Right lobe of liver (tissue), 6 donors: ENCODE measurements at regions not wholly inside any gene's neighbourhood (a gene's known extent, or its start where the extent isn't known, plus 50 kb on each side); places are given as distances from the start of the nearest gene placed in this dataset.
"Not testable (repeated sequence)": the region's sequence is repeated elsewhere in the genome, so short reads cannot be mapped to it uniquely, and the experiment has no call there.

Experiments
- ATAC-seq, 4 donors: fragments of 200-7000 bp; cut with Tn5 transposase; one replicate each; pipeline ENCODE4 v1.9.1; 2020; ENCODE audit warnings: mild to moderate bottlenecking in 4 of 4, moderate library complexity in 4 of 4
- DNase-seq, 3 donors: peaks; one replicate each; pipeline ENCODE4 v3.0.0-alpha.2; 2020
- H3K27ac ChIP-seq, 3 donors: fragments of 200-600 bp; one replicate each; pipeline ENCODE4 v1.8.0; 2022
- H3K27me3 ChIP-seq, 2 donors: fragments of 200-600 bp; one replicate each; pipeline ENCODE4 v1.8.0; 2022
- H3K36me3 ChIP-seq, 4 donors: fragments of 200-600 bp; sonication (generic) in 1 of 4; one replicate each; pipeline versions ENCODE4 v1.5.1 to v1.8.0; 2017 to 2022; ENCODE audit warnings: control low read depth in 1 of 4
- H3K4me1 ChIP-seq, 4 donors: fragments of 200-600 bp; sonication (generic) in 1 of 4; one replicate each; pipeline versions ENCODE4 v1.5.1 to v1.8.0; 2017 to 2022; ENCODE audit warnings: control low read depth in 1 of 4
- H3K4me3 ChIP-seq, 3 donors: fragments of 200-600 bp; one replicate each; pipeline ENCODE4 v1.8.0; 2022
- H3K9me3 ChIP-seq, 4 donors: fragments of 200-600 bp; sonication (generic) in 1 of 4; one replicate each; pipeline versions ENCODE4 v1.5.1 to v1.8.0; 2017 to 2022; ENCODE audit warnings: control low read depth in 1 of 4
- POLR2A ChIP-seq: fragments of 450-650 bp; IDR thresholded peaks from one replicate; pipeline ENCODE4 v1.6.1; 2017; ENCODE audit warnings: antibody characterized with exemption, mild to moderate bottlenecking
- WGBS: methylation state at CpG from one replicate; pipeline ENCODE4 v1.1.6; 2018; ENCODE audit warnings: low coverage, low lambda C conversion rate; ENCODE audit not compliant: insufficient coverage; ENCODE audit errors: missing lambda C conversion rate; 5-methylcytosine and 5-hydroxymethylcytosine counted together
- intact Hi-C, 2 donors: fragments of 100-400 bp; cut with DNase I; formaldehyde crosslinking; loops; one replicate each; pipeline versions ENCODE4 v1.11.2 to v1.14.1; 2022
- TF ChIP-seq, protein P1 (sequence below), 4 donors: fragments of 200-600 bp in 3 of 4; fragments of 450-650 bp in 1 of 4; IDR thresholded peaks; one replicate each; pipeline versions ENCODE4 v1.5.1 to v1.8.0; 2016 to 2022; ENCODE audit warnings: antibody characterized with exemption in 4 of 4, mild to moderate bottlenecking in 2 of 4
- donor health status: DM: no; HTN: yes; CAD: no.
- donor health status: DM: no; HTN: no; CAD: no.
- donor health status: DM: no; HTN: no; CAD: no.
- donor health status: DM: no; HTN: yes; CAD: no.
- donor health status: DM: no; HTN: yes; CAD: no.

DNA sequence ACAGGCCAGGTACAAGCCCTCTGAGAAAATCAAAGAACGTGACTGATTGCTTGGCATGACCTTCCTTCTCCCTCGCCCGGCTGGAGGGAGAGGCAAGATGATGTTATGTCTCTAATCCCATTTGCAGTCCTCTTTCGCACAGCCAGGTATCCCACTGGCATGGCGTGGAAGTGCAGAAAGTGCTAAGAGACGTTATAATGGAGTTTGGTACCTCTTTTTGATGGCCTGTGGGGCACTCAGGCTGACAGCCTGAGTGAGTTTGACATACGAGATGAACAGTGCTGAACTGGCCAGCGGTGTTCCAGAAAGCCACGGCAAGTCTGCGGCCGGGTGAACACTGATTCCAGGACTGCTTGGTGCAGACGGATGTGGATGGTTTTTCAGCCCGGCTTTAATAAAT lies 241.6 kb downstream of the RAB11FIP2 start:
- no peaks in the 10 kb centered on the region for H3K9me3 ChIP-seq
- no peak for DNase-seq
- intact Hi-C loops, result no loop called here
- H3K4me1 ChIP-seq, result no peaks in the 10 kb centered on the region
- no peaks in the 10 kb centered on the region for H3K36me3 ChIP-seq
- H3K4me3 ChIP-seq, result no peak overlapping the region
- 65% methylated on average over 8 of the region's 13 CpGs for WGBS
- no peaks in the 10 kb centered on the region for H3K27me3 ChIP-seq
- no peak overlapping the region for H3K27ac ChIP-seq
- ATAC-seq, result no peak
- TF ChIP-seq, protein P1, sequence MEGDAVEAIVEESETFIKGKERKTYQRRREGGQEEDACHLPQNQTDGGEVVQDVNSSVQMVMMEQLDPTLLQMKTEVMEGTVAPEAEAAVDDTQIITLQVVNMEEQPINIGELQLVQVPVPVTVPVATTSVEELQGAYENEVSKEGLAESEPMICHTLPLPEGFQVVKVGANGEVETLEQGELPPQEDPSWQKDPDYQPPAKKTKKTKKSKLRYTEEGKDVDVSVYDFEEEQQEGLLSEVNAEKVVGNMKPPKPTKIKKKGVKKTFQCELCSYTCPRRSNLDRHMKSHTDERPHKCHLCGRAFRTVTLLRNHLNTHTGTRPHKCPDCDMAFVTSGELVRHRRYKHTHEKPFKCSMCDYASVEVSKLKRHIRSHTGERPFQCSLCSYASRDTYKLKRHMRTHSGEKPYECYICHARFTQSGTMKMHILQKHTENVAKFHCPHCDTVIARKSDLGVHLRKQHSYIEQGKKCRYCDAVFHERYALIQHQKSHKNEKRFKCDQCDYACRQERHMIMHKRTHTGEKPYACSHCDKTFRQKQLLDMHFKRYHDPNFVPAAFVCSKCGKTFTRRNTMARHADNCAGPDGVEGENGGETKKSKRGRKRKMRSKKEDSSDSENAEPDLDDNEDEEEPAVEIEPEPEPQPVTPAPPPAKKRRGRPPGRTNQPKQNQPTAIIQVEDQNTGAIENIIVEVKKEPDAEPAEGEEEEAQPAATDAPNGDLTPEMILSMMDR (IDR thresholded peaks at IDR 0.05), result no peak
- TF ChIP-seq POLR2A, result no peak

- no peaks in the 10 kb centered on the region for H3K9me3 ChIP-seq
These were observed 239.3 kb downstream of the RAB11FIP2 start for GRCh38 chr10:117807441-117807840.

GRCh38 chr10:117815816-117816215 lies 230.9 kb downstream of the RAB11FIP2 start:
- H3K4me1 ChIP-seq, H3K27me3 ChIP-seq, H3K27ac ChIP-seq, H3K4me3 ChIP-seq, DNase-seq, ATAC-seq, intact Hi-C loops, H3K9me3 ChIP-seq, H3K36me3 ChIP-seq: not testable (repeated sequence)
- 23% methylated on average over 2 of the region's 2 CpGs for WGBS

More at GRCh38 chr10:117807441-117807840, 239.3 kb downstream of the RAB11FIP2 start:
- Histone ChIP-seq H3K4me3 (no peak overlapping the region), H3K27ac (no peak overlapping the region), H3K27me3 (no peaks in the 10 kb centered on the region), H3K36me3 (no peaks in the 10 kb centered on the region), H3K4me1 (no peaks in the 10 kb centered on the region)
- intact Hi-C loops, result no loop called here
- WGBS, result 38% methylated on average over 4 of the region's 4 CpGs
- DNase-seq (no peak), ATAC-seq (no peak)
- TF ChIP-seq, protein P1 (IDR thresholded peaks at IDR 0.05), result no peak

DNA sequence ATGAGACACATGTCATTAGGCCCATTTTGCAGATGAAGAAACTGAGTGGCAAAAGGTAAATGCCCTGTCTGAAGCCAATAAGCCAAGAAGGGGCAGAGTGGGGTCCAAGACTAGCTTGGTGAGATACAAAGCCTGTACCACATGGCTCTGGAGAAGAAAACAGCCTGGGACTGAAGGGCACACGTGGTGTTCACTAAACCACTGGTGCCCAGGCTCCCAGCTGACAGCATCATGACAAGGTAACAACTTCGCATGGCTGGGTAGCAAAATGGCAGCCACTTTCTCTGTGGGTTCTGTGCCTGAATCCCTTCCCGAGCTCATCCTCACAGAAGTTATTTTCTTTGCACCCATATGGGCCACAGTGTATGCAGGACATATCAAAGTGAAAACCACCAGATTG lies 229.6 kb downstream of the RAB11FIP2 start:
- DNase-seq (no peak), ATAC-seq (no peak)
- H3K36me3 ChIP-seq, result no peaks in the 10 kb centered on the region
- no peaks in the 10 kb centered on the region for H3K4me1 ChIP-seq
- H3K4me3 ChIP-seq, result no peak overlapping the region
- no peaks in the 10 kb centered on the region for H3K9me3 ChIP-seq
- H3K27me3 ChIP-seq, result no peaks in the 10 kb centered on the region
- intact Hi-C loops, result no loop called here
- no peak overlapping the region for H3K27ac ChIP-seq
- no peak for TF ChIP-seq POLR2A
- TF ChIP-seq, protein P1 (IDR thresholded peaks at IDR 0.05), result no peak
- WGBS, result 82% methylated on average over 3 of the region's 3 CpGs

GRCh38 chr10:117818721-117819120 lies 228.0 kb downstream of the RAB11FIP2 start:
- H3K4me1 ChIP-seq, result no peaks in the 10 kb centered on the region
- no peak overlapping the region for H3K27ac ChIP-seq
- H3K4me3 ChIP-seq, result no peak overlapping the region
- DNase-seq, result no peak
- no CpG with 5 or more reads among the region's 1 CpG for WGBS
- no peaks in the 10 kb centered on the region for H3K27me3 ChIP-seq
- no peak for TF ChIP-seq POLR2A
- TF ChIP-seq, protein P1 (IDR thresholded peaks at IDR 0.05), result no peak
- ATAC-seq, result no peak
- intact Hi-C loops, result no loop called here
- H3K9me3 ChIP-seq, result no peaks in the 10 kb centered on the region
- no peaks in the 10 kb centered on the region for H3K36me3 ChIP-seq
